SK-N-SH treated with all-trans-retinoic acid at 6 μM for 48 hours (cell line): ENCODE measurements at regions not wholly inside any gene's neighbourhood (a gene's known extent, or its start where the extent isn't known, plus 50 kb on each side); places are given as distances from the start of the nearest gene placed in this dataset.
"Not testable (repeated sequence)": the region's sequence is repeated elsewhere in the genome, so short reads cannot be mapped to it uniquely, and the experiment has no call there.

ENCODE experiments used
- CSDC2 ChIP-seq: fragments of 250-450 bp; sonication (Bioruptor Pico); IDR thresholded peaks from 2 replicates; pipeline ENCODE4 v1.5.0; 2020; ENCODE audit warnings: mild to moderate bottlenecking, moderate library complexity
- GLIS3 ChIP-seq: fragments of 250-450 bp; sonication (Bioruptor Pico); IDR thresholded peaks from 2 replicates; pipeline ENCODE4 v1.5.0; 2020; ENCODE audit warnings: mild to moderate bottlenecking, moderate library complexity
- RARB ChIP-seq: fragments of 250-450 bp; sonication (Bioruptor Pico); IDR thresholded peaks from 2 replicates; pipeline ENCODE4 v1.8.0; 2021; ENCODE audit warnings: mild to moderate bottlenecking, moderate library complexity
- ZFP30 ChIP-seq: fragments of 450-650 bp; formaldehyde crosslinking; IDR thresholded peaks from 2 replicates; pipeline ENCODE4 v1.5.0; 2022; ENCODE audit warnings: mild to moderate bottlenecking, moderate library complexity
- TF ChIP-seq, protein P1 (sequence below): fragments of 250-450 bp; sonication (Bioruptor Pico); IDR thresholded peaks from 2 replicates; pipeline ENCODE4 v1.8.0; 2020; ENCODE audit warnings: mild to moderate bottlenecking, moderate library complexity, borderline replicate concordance

- TF ChIP-seq GLIS3 (CRISPR knock-in tag); ZFP30; RARB (CRISPR knock-in tag); CSDC2 (CRISPR knock-in tag): not testable (repeated sequence)
- TF ChIP-seq, protein P1, sequence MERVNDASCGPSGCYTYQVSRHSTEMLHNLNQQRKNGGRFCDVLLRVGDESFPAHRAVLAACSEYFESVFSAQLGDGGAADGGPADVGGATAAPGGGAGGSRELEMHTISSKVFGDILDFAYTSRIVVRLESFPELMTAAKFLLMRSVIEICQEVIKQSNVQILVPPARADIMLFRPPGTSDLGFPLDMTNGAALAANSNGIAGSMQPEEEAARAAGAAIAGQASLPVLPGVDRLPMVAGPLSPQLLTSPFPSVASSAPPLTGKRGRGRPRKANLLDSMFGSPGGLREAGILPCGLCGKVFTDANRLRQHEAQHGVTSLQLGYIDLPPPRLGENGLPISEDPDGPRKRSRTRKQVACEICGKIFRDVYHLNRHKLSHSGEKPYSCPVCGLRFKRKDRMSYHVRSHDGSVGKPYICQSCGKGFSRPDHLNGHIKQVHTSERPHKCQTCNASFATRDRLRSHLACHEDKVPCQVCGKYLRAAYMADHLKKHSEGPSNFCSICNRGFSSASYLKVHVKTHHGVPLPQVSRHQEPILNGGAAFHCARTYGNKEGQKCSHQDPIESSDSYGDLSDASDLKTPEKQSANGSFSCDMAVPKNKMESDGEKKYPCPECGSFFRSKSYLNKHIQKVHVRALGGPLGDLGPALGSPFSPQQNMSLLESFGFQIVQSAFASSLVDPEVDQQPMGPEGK (CRISPR knock-in tag): not testable (repeated sequence)
These were observed 100.0 kb upstream of the FOXD4L5 start for GRCh38 chr9:65384759-65385654.
